ENCODE measurements at regions not wholly inside any gene's neighbourhood (a gene's known extent, or its start where the extent isn't known, plus 50 kb on each side); places are given as distances from the start of the nearest gene placed in this dataset.

- no peak for DNase-seq
- no peaks in the 10 kb centered on the region for H3K36me3 ChIP-seq (ENCODE audit: control insufficient read depth in 4 of 4, insufficient read depth in 4 of 4, low read length in 4 of 4)
- no peaks in the 10 kb centered on the region for H3K27me3 ChIP-seq (ENCODE audit: control insufficient read depth in 3 of 3, insufficient read depth in 3 of 3, low read length in 2 of 3)
- TF ChIP-seq CTCF (IDR thresholded peaks at IDR 0.05; ENCODE audit: control extremely low read depth, extremely low read depth): no peak
- no peak for ATAC-seq (ENCODE audit: insufficient read depth, low FRiP score)
- 65 to 87% methylated on average over 3 of the region's 3 CpGs for WGBS, 2 donors
- H3K4me3 ChIP-seq: no peak overlapping the region
- no peaks in the 10 kb centered on the region for H3K9me3 ChIP-seq (ENCODE audit: control insufficient read depth in 4 of 4, insufficient read depth in 3 of 4, low read length in 3 of 4)
- H3K27ac ChIP-seq (ENCODE audit: low read depth in 1 of 2, low read length in 1 of 2): no peak overlapping the region
- H3K9ac ChIP-seq (ENCODE audit: insufficient read depth in 1 of 2, low read length in 2 of 2): no peak overlapping the region
- H3K4me1 ChIP-seq (ENCODE audit: control insufficient read depth in 5 of 5, insufficient read depth in 5 of 5, low read length in 5 of 5): peaks cover 0 to 7% (median 0%) of the 10 kb centered on the region in 5 donors
Observed at GRCh38 chr5:117999939-118000549, 988.3 kb downstream of the DTWD2 start.

GRCh38 chr5:117982691-117983090 lies 1005.7 kb downstream of the DTWD2 start:
- no peaks in the 10 kb centered on the region for H3K36me3 ChIP-seq (ENCODE audit: control insufficient read depth in 4 of 4, insufficient read depth in 4 of 4, low read length in 4 of 4)
- no peaks in the 10 kb centered on the region for H3K9me3 ChIP-seq (ENCODE audit: control insufficient read depth in 4 of 4, insufficient read depth in 3 of 4, low read length in 3 of 4)
- no peaks in the 10 kb centered on the region for H3K4me1 ChIP-seq (ENCODE audit: control insufficient read depth in 5 of 5, insufficient read depth in 5 of 5, low read length in 5 of 5)
- no peak overlapping the region for H3K9ac ChIP-seq (ENCODE audit: insufficient read depth in 1 of 2, low read length in 2 of 2)
- ATAC-seq (ENCODE audit: insufficient read depth, low FRiP score) (no peak), DNase-seq (no peak)
- 53 to 83% methylated on average over 2 of the region's 2 CpGs for WGBS, 2 donors
- no peaks in the 10 kb centered on the region for H3K27me3 ChIP-seq (ENCODE audit: control insufficient read depth in 3 of 3, insufficient read depth in 3 of 3, low read length in 2 of 3)
- H3K27ac ChIP-seq (ENCODE audit: low read depth in 1 of 2, low read length in 1 of 2): no peak overlapping the region
- no peak overlapping the region for H3K4me3 ChIP-seq
- TF ChIP-seq CTCF (IDR thresholded peaks at IDR 0.05; ENCODE audit: control extremely low read depth, extremely low read depth): no peak

DNA sequence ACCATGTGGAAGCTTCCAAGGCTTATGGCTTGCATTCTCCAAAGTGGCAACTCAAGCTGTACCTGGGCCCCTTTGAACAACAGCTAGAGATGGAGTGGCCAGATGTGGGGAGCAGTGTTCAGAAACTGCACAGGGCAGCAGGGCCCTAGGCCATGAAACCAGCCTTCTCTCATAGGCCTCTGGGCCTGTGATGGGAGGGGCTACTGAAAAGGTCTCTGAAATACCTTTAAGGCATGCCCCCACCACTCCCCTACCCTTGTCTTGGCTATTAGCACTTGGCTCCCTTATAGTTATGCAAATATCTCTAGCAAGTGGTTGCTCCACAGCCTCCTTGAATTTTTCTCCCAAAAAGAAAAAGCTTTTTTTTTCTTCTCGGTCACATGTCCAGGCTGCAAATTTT lies 1014.6 kb downstream of the DTWD2 start:
- DNase-seq: no peak
- no peak overlapping the region for H3K9ac ChIP-seq (ENCODE audit: insufficient read depth in 1 of 2, low read length in 2 of 2)
- no peak overlapping the region for H3K4me3 ChIP-seq
- no peaks in the 10 kb centered on the region for H3K36me3 ChIP-seq (ENCODE audit: control insufficient read depth in 4 of 4, insufficient read depth in 4 of 4, low read length in 4 of 4)
- 93 to 100% methylated on average over 1 of the region's 1 CpG for WGBS, 2 donors
- H3K9me3 ChIP-seq (ENCODE audit: control insufficient read depth in 4 of 4, insufficient read depth in 3 of 4, low read length in 3 of 4): no peaks in the 10 kb centered on the region
- H3K27me3 ChIP-seq (ENCODE audit: control insufficient read depth in 3 of 3, insufficient read depth in 3 of 3, low read length in 2 of 3): no peaks in the 10 kb centered on the region
- no peak for ATAC-seq (ENCODE audit: insufficient read depth, low FRiP score)
- no peaks in the 10 kb centered on the region for H3K4me1 ChIP-seq (ENCODE audit: control insufficient read depth in 5 of 5, insufficient read depth in 5 of 5, low read length in 5 of 5)
- no peak for TF ChIP-seq CTCF (IDR thresholded peaks at IDR 0.05; ENCODE audit: control extremely low read depth, extremely low read depth)
- H3K27ac ChIP-seq (ENCODE audit: low read depth in 1 of 2, low read length in 1 of 2): no peak overlapping the region

DNA sequence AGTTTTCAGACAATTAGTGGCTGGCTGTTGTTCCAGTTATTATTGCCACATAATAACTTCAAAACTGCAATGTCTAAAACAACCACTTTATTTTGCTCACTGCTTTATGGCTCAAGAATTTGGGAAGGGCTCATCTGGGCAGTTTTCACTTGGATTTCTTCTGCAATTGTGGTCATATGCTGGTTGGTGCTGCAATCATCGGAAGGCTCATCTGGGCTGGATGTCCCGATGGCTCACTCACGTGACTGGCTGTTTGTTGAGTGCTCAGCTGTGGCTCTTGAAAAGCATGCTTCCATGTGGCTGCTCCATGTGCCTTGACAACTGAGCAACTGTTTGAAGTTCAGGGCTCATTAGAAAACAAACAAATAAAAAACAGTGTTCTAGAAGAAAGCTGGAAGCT lies 1032.5 kb downstream of the DTWD2 start:
- Histone ChIP-seq H3K4me3 (no peak overlapping the region), H3K9me3 (ENCODE audit: control insufficient read depth in 4 of 4, insufficient read depth in 3 of 4, low read length in 3 of 4) (no peaks in the 10 kb centered on the region), H3K27me3 (ENCODE audit: control insufficient read depth in 3 of 3, insufficient read depth in 3 of 3, low read length in 2 of 3) (no peaks in the 10 kb centered on the region), H3K27ac (ENCODE audit: low read depth in 1 of 2, low read length in 1 of 2) (no peak overlapping the region), H3K4me1 (ENCODE audit: control insufficient read depth in 5 of 5, insufficient read depth in 5 of 5, low read length in 5 of 5) (peaks cover 0 to 4% (median 0%) of the 10 kb centered on the region in 5 donors), H3K9ac (ENCODE audit: insufficient read depth in 1 of 2, low read length in 2 of 2) (no peak overlapping the region), H3K36me3 (ENCODE audit: control insufficient read depth in 4 of 4, insufficient read depth in 4 of 4, low read length in 4 of 4) (no peaks in the 10 kb centered on the region)
- 72 to 87% methylated on average over 3 of the region's 3 CpGs for WGBS, 2 donors
- no peak for ATAC-seq (ENCODE audit: insufficient read depth, low FRiP score)
- TF ChIP-seq CTCF (IDR thresholded peaks at IDR 0.05; ENCODE audit: control extremely low read depth, extremely low read depth): no peak
- DNase-seq: no peak
